Epithelial cell of proximal tubule (primary cell): ENCODE measurements at regions not wholly inside any gene's neighbourhood (a gene's known extent, or its start where the extent isn't known, plus 50 kb on each side); places are given as distances from the start of the nearest gene placed in this dataset.
A peak's percentile ranks its signal among the peaks of the same experiment; 100 is the strongest.

ENCODE experiments used
- DNase-seq: peaks from one replicate; pipeline ENCODE4 v3.0.0-alpha.2; 2011; ENCODE audit warnings: low read depth
- H3K4me3 ChIP-seq: 2 replicates; pipeline ENCODE4 v1.5.1; 2011; ENCODE audit warnings: low read depth, mild to moderate bottlenecking, low read length
- CTCF ChIP-seq: conservative IDR thresholded peaks from 2 replicates; pipeline ENCODE4 v1.5.1; 2012; ENCODE audit warnings: low read depth, mild to moderate bottlenecking, low read length

DNA sequence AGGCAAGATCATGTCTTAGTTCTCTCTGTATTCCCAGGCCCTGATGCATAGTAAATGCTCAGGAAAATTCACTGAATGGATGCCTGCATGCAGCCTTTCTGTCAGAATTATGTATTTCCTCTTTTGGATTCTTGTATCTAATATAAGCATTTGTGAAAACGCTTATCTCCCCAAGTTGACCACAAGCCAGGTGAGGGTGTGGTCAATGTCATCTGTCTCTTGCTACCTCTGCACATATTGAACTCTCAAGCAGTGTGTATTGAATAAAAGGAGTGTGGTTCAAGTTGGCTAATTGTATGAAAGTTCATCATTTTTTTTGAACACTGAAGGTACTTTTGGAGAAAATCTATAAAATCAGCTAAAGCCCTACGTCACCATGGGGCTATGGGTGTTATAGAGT, 84.3 kb downstream of the CNGA2 start:
- DNase-seq: no peak
- TF ChIP-seq CTCF: no peak

DNA sequence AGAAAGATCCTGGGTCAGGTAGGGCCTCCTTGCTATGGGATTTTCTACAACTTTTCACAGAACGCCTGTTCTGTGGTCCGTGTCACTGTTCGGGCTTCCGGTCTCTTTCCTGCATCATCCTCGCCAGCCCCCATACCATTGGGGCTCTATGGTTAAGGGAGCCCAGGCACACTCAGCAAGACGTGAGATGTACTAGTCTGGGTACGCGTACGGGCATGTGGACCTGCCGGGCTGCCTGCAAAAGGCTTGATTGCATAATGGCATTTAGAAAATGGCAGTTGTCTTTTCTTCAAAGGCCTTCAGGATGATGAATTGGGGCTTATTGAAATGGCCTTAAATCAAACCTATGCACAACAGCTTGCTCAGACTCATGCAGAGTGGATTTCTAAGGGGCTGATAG, 86.7 kb downstream of the CNGA2 start:
- TF ChIP-seq CTCF: no peak
- no peak for DNase-seq
- H3K4me3 ChIP-seq: no peak overlapping the region

More for the DNA sequence above, 84.3 kb downstream of the CNGA2 start:
- no peak overlapping the region for H3K4me3 ChIP-seq

GRCh38 chrX:151825007-151825406, 87.7 kb upstream of the MAGEA4 start:
- no peak for DNase-seq
- no peak overlapping the region for H3K4me3 ChIP-seq
- no peak for TF ChIP-seq CTCF

DNA sequence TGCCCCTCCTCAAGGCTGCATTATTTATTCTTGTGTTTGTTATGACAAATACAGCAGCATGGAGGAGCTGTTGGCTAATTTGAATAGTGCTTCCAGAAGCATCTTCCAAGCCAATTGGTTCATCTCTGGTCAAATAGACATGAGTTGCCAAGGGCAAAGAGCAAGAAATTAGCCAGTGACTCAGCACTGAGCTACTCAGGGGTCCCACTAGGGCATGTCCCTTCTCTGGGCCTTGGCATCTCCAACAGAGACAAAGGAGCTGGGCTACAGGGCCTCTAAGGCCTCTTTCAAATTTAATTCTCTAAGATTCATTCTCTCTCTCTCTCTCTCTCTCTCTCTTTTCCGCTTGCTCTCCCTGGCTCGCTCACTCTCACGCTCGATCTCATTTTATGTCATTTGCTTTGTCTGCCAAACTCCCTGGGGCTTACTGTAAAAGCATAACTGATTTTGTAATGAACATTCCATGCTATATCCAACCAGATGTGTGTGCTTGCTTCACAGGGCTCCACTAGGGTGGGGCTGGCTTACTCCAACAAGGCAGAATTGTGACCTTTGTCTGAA, 86.7 kb upstream of the MAGEA4 start:
- no peak overlapping the region for H3K4me3 ChIP-seq
- peak; percentile 16 for TF ChIP-seq CTCF
- no peak for DNase-seq

GRCh38 chrX:151828439-151829080, 84.1 kb upstream of the MAGEA4 start:
- no peak overlapping the region for H3K4me3 ChIP-seq
- no peak for DNase-seq
- no peak for TF ChIP-seq CTCF

GRCh38 chrX:151830911-151831310, 81.8 kb upstream of the MAGEA4 start:
- no peak overlapping the region for H3K4me3 ChIP-seq
- no peak for DNase-seq
- TF ChIP-seq CTCF: no peak

GRCh38 chrX:151852294-151852693, 60.4 kb upstream of the MAGEA4 start:
- H3K4me3 ChIP-seq: no peak overlapping the region
- TF ChIP-seq CTCF: peak; percentile 6
- DNase-seq: no peak
